ENCODE measurements at regions not wholly inside any gene's neighbourhood (a gene's known extent, or its start where the extent isn't known, plus 50 kb on each side); places are given as distances from the start of the nearest gene placed in this dataset.

- TF ChIP-seq, protein P1, sequence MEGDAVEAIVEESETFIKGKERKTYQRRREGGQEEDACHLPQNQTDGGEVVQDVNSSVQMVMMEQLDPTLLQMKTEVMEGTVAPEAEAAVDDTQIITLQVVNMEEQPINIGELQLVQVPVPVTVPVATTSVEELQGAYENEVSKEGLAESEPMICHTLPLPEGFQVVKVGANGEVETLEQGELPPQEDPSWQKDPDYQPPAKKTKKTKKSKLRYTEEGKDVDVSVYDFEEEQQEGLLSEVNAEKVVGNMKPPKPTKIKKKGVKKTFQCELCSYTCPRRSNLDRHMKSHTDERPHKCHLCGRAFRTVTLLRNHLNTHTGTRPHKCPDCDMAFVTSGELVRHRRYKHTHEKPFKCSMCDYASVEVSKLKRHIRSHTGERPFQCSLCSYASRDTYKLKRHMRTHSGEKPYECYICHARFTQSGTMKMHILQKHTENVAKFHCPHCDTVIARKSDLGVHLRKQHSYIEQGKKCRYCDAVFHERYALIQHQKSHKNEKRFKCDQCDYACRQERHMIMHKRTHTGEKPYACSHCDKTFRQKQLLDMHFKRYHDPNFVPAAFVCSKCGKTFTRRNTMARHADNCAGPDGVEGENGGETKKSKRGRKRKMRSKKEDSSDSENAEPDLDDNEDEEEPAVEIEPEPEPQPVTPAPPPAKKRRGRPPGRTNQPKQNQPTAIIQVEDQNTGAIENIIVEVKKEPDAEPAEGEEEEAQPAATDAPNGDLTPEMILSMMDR (IDR thresholded peaks at IDR 0.05; ENCODE audit: borderline replicate concordance, control extremely low read depth, extremely low read depth, insufficient read depth, missing control alignments) = no peak
- no peak for DNase-seq (ENCODE audit: low spot score)
- in situ Hi-C loops (cut with MboI; ENCODE audit: low sequenced_read_pairs, unreplicated experiment) = no loop called here
These were observed 249.4 kb upstream of the SOX11 start for GRCh38 chr2:5442736-5443135.

DNA sequence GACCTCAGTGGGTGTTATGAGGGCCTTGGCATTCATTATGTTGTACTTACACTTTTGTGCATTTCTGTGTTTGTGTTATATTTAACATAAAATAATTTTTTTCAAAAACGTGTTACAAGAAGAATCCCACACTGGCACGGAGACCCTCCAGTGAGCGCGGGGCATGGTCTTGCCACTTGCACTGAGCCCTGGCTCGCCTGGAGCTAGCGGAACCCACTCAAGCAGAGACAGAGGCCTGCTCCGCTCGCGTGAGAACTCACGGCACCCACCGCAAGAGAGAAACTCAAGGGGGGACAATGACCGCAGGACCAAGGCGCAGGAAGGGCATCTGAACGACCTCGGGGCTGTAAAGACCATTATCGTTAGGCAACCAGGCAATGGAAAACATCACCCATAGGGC, 248.0 kb upstream of the SOX11 start:
- in situ Hi-C loops (cut with MboI; ENCODE audit: low sequenced_read_pairs, unreplicated experiment) = no loop called here
- DNase-seq (ENCODE audit: low spot score) = no peak
- TF ChIP-seq, protein P1 (IDR thresholded peaks at IDR 0.05; ENCODE audit: borderline replicate concordance, control extremely low read depth, extremely low read depth, insufficient read depth, missing control alignments) = no peak

GRCh38 chr2:5444854-5445253, 247.3 kb upstream of the SOX11 start:
- TF ChIP-seq, protein P1 (IDR thresholded peaks at IDR 0.05; ENCODE audit: borderline replicate concordance, control extremely low read depth, extremely low read depth, insufficient read depth, missing control alignments) = no peak
- in situ Hi-C loops (cut with MboI; ENCODE audit: low sequenced_read_pairs, unreplicated experiment) = no loop called here
- no peak for DNase-seq (ENCODE audit: low spot score)

DNA sequence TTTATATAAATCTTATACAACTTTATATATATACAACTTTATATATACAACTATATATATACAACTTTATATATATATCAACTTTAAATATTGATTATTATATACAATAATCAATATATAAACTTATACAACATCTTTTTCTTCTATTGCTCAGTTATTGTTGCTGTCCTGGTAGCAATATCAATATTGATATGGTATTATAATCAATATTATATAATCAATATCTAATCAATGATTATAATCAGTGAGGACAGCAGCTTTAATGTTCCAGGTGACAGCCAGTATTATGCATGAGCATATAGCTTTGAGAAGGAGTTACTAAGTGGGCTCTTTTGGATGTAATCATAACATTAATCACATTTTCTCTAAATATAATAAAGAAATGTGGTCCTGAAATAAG, 242.3 kb upstream of the SOX11 start:
- TF ChIP-seq, protein P1 (IDR thresholded peaks at IDR 0.05; ENCODE audit: borderline replicate concordance, control extremely low read depth, extremely low read depth, insufficient read depth, missing control alignments) = no peak
- DNase-seq (ENCODE audit: low spot score) = no peak
- in situ Hi-C loops (cut with MboI; ENCODE audit: low sequenced_read_pairs, unreplicated experiment) = no loop called here

DNA sequence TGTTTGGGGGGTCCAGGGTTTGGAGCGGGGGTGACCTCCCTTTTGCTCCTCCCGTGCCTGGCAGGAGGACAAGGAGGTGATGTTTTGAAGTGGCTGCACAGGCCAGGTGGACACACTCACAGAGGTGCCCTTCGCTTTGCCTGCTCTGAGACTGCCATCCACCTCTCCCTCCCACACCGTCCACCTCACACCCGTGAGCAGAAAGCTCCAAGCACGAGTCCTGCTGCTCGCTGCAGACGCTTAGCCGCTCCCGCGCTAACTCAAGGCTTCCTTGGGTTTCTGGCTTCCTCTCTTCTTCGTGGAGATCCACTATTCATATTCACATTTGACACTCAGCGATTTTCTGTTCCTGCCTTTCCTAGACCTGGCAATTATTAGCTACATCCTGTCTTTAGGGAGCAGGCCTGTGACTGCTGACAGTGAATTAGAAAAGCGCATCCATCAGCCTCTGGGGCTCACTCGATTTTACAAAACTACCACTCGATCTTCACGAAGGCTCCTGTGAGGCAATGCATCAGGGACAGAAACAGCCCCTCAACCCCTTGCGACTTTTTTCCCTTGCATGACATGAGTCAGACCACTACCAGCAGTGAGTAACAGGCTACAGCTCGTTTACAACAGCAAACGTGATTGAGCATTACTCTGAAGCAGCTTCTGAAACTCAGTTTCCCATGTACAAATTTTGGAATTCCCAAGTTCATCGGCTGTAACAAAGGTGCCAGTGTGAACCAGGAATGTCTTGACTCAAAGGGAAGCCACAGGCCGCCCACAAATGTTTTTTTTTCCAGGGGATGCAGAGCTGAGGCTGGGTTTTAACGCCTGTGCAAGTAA, 238.7 kb upstream of the SOX11 start:
- DNase-seq (ENCODE audit: low spot score) = no peak
- in situ Hi-C loops (cut with MboI; ENCODE audit: low sequenced_read_pairs, unreplicated experiment) = no loop called here
- TF ChIP-seq, protein P1 (IDR thresholded peaks at IDR 0.05; ENCODE audit: borderline replicate concordance, control extremely low read depth, extremely low read depth, insufficient read depth, missing control alignments) = no peak

- in situ Hi-C loops (cut with MboI; ENCODE audit: low sequenced_read_pairs, unreplicated experiment) = no loop called here
- DNase-seq (ENCODE audit: low spot score) = no peak
- TF ChIP-seq, protein P1 (IDR thresholded peaks at IDR 0.05; ENCODE audit: borderline replicate concordance, control extremely low read depth, extremely low read depth, insufficient read depth, missing control alignments) = no peak
These were observed 238.2 kb upstream of the SOX11 start for GRCh38 chr2:5454051-5454390.
